IPS DF 4.7 (cell line): ENCODE measurements at regions not wholly inside any gene's neighbourhood (a gene's known extent, or its start where the extent isn't known, plus 50 kb on each side); places are given as distances from the start of the nearest gene placed in this dataset.

Experiments used
- DNase-seq: peaks from one replicate; pipeline ENCODE4 v3.0.0-alpha.2; 2013; ENCODE audit warnings: low spot score; ENCODE audit errors: extremely low read depth

DNA sequence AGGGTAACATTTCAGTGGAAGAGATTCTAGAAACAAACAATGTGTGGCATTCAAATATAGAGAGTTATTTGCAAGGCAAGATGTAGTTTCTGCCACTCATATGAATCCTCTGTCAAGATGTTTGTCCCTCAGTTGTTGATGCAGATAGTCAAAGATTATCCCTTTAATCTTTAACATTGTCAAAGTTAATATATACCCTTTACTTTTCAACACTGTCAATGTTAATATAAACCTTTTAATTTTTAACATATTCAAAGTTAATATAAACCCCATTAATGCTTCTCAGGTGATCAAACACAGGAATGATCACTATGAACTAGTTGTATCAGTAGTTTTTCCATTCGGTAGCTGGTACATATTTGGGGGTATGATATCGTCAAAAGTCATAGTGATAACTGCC lies 51.9 kb upstream of the PICALM start:
- DNase-seq, result no peak

GRCh38 chr11:86119906-86120305 lies 51.0 kb upstream of the PICALM start:
- no peak for DNase-seq

- no peak for DNase-seq
These were observed 50.2 kb upstream of the PICALM start for GRCh38 chr11:86119077-86119476.
